Activated CD4-positive, alpha-beta T cell treated with anti-CD3 and anti-CD28 coated beads, Interleukin-2, amount 50 U/mL, for 1 hour (primary cell): ENCODE measurements at regions not wholly inside any gene's neighbourhood (a gene's known extent, or its start where the extent isn't known, plus 50 kb on each side); places are given as distances from the start of the nearest gene placed in this dataset.

Source experiments
- DNase-seq: peaks from one replicate; pipeline ENCODE4 v3.0.0-alpha.2; 2020

DNA sequence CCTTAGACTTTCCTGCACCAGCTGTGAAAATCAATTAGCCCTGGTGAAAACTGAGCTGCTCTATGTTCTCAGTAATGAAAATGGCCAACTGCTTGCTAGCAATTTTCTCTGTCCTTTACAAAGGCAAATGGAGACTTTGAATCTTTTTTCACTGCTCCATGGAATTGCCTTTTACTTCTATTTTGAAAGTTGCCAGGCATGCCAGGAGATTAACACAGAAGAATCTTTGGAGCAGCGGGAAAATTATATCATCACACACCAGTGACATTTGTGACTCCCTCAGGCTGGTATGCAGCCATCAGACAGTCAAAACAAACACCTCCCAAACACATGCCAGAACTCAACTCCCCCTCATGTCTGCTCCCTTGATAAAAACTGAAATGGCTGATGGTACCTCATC, 872.0 kb upstream of the FLRT2 start:
- no peak for DNase-seq

DNA sequence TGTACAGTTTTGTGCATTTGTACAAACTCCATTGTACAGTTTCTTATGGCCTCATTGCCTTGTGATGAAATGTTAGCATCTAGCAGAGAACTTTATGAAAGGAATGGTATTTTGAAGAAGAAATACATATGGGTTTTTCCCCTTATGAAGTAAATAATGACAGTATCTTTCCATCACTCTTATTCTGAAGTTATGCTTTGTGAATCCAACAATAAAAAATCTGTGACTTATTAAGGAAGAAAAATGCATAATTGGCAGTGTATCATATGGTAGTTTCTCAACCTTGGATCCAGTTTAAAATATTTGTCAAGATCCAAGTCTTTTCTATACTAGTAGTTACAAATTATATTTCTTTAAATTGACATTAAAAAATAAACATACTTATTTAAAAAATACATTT, 859.1 kb upstream of the FLRT2 start:
- no peak for DNase-seq

DNA sequence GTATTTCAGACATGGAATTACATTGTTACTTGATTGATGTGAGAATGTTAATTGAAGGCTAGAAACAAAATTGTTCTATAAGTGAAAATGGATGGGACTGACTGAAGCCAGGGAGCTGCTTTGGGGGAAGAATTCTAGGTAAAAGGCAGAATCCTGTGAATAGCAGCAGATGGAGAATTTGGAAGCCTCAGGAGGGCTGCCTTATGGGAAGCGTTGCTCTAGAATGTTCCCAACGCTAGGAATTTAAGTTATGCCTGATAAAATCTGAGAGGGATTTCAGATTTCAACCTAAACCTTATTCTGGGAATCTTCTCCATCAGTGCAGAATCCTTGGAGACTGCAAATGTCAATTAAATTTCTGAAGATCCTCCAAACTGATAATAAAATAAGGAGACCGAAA, 858.2 kb upstream of the FLRT2 start:
- DNase-seq = no peak

DNA sequence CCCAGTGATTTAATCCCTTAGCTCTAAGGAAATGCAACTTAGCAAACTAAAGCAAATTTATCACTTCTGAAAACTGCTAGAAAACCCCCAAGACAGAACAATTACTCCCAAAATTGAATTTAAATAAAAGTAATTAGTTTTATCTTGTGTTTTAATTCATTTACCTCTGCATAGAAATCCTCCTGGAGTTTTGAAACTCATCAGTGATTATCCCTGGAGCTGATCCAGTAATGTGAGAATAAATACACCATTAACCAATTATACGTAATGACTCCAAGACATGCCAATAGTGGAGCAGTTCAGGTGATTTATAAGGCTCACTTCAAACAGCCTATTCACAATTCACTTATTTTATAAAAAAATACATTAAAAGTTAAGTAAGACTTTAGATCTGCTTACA, 855.3 kb upstream of the FLRT2 start:
- no peak for DNase-seq

DNA sequence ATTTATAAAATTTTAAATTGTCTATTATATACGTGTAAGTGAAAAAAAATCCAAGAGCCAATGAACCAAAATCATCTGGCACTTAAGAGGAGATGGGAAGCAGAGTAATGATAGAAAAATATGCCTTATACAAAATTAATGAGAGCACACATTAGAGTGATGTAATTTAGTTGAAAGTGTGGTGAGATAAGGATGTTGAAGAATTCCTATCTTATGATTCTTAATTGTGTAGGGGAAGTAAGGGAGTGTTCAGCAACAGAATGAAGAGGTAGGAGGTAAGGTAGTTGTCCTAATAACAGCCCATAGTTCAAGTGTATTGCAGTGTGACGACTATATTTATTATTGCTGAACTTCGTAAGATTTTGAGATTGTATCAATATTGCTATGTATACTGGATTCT, 843.4 kb upstream of the FLRT2 start:
- no peak for DNase-seq

DNA sequence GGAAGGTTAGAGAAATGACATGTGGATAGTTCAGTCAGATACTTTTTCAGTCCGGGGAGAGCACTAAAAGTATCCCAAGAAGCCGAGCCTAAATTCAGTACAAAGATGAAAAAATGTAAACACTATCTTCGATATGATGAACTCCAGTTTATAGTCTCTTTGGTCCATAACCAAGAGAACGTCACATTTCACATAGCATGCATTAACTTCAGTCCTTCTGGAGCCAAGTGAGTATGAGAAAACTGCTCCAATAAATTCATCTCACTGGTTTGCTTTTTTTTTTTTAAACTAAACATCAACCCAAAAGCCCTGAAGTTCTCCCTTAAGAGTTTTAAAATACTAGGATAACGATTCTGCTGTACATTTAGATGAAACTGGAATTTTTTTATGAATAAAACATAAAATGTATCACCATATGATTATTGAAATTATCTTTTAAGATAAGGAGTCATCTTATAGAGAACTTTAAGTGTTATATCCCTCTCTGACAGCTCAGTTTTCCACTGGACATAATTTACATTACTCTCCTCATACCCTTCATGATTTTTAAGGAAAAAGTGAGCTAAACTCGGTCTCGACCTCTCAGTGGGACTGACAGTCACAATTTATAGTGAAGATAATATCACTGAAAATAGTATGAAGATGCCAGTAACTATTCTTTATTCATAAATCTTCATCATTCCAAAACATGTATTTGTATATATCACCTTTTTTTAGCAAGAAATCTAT, 841.5 kb upstream of the FLRT2 start:
- no peak for DNase-seq

DNA sequence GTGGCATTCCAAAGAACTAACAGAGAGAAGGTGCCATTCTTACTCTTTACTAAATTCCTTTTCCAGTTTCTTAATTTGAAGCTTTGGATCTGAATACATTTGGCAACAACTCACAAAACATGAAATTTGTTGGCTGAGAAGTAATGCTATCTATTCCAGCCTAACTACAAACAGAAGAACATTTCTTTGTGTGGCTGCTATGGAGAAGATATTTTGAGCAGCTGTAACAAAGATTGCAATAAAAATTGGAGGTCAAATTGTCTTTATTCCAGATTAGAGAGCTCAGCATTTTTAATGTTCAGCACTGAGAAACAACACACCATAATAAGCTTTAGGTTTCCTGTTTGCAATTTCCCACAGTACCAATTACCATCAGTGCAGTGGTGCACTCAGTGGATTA, 835.8 kb upstream of the FLRT2 start:
- no peak for DNase-seq

DNA sequence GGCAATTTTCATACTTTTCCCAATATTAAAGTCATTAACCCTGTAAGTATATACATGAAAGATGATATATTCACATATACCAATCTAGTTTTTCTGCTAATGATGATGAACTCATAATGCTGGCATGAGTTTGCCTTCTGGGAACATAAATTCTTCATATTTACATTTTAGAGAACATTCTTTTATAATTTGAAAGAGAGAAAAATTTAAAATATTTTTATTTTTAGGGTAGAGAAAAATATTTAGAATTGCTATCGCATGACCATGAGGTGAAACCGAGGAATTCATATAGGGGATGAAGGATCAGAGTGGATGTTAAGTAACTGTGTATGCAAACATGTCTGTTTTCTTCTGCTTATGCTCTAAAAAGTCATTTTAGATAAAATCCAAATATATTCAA, 825.3 kb upstream of the FLRT2 start:
- DNase-seq = no peak

DNA sequence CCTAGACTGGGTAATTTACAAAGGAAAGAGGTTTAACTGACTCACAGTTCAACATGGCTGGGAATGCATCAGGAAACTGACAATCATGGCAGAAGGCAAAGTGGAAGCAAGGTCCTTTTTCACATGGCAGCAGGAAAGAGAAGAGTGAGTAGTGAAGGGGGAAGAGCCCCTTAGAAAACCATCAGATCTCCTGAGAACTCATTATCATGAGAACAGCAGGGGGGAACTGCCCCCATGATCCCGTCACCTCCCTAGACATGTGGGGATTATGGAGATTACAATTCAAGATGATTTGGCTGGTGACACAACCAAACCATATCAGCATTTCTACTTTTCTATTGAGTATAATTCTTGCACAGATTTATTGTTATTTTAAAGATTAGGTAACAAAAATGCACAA, 822.1 kb upstream of the FLRT2 start:
- no peak for DNase-seq

DNA sequence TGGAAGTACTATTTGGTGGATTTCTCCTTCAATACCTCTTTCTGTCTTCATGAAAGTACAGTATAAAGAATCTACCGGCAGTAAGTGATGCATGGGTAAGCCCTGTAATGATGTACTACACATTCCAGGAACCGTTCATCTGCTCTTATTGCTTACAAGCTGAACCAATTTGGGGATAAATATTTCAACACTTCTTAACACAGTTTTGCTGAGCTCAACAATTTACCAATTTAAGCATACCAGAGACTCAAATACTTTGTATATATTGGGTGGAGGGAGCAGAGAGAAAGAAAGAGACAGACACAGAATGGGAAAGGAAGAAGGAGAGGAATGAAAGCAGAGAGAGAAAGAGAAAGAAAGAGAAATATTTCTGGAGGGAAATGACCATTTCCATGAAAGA, 821.1 kb upstream of the FLRT2 start:
- DNase-seq = no peak

DNA sequence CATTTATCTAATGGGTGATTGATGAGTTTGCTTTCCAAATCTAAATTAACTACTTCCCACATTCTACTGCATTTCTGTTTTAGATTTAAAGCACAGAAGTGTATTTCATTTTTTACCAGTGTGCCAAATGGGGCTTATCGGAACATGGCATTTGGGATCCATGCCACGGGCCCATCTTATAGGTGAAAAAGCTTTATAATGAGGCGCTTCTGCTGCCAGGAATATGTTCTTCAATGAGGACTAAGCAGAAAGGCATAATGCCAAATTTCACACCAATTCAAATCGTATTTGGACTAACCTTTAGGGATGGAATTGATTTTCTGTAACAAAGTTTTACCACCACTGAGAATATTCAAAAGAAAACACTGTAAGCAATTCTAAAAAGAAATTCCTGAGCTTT, 803.5 kb upstream of the FLRT2 start:
- DNase-seq = no peak

DNA sequence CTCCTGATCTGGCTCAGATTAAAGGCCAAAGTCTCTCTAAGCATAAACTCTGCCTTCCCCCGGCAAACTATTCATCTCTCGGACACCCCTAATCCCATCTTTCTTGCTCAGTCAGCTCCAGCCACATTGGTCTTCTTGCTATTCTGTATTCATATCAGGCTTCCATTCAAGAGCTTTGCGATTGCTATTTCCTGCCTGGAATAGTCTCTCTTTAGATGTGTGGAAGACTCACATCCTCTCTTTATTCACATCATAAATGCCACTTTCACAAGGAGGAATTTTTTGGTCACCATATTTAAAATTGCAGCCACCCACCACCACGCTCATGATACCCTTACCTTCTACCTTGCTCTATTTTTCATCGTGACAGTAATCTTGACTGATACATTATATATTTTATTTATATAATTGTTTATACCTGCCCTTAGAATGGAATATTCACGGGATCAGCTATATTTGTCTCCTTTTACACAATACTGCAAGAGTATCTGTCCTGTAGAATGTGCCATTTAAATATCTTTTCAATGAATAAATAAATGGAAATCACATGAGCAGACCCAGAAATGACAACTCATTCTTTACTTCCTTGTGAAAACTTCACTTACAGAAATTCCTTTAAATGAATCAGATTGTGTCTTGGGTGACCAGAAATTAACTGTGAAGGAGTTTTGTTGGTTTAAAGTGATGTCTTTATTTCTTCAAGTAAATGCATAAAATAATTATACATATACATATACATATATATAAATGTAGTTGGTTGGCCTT, 780.6 kb upstream of the FLRT2 start:
- DNase-seq = no peak

DNA sequence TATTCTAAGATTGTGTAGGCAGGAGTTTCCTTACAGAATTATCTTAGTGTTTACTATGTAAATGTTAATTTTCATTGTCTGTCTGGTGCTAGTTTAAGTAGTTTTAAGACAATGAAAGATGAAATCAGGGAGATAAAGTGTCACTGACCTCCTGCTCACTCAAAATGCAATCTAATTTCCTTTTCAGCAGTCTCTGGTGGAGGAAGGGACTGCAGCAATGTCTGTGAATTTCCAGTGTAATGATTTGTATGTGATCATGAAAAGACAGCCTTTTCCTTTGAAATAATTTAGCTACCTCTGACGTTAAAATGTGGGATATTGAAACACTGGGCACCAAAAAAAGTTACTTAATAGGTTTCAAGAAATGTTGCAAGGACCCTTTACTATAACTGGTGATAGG, 779.7 kb upstream of the FLRT2 start:
- DNase-seq = no peak

DNA sequence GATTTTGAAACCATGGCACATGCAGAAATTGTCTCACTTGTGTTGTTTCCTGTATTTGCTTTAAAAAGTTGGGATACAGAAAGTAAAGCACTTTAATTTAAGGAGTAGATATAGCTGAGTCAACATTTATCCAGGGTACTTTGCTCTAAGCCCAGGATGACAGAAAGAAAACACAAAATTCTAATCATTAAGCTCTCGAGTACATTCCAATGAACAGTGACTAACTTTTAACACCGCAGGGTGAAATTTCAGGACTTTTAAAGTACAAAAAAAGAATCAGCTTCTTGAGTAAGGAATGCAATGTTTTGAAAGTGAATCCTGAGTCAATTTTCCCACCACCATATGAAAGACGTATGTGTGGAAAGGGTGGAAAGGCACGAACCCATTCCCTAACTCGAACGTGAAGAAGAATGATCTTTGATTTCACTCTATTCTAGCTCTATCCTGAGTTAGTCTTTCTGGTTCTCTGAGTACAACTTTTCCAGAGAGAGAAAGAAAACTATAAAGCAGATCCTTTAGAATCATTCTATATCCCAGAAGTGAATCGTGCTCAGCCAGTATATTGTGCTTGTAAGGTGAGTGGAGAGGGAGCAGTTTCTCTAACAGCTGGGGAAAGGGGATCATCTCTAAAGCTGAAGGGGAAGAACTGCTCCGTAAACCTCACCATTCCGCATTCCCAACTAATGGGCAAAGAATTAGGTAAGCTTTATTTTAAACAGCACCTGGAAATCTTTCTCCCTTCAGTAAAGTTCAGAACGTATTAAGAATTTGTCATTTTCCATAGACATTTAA, 779.0 kb upstream of the FLRT2 start:
- no peak for DNase-seq

DNA sequence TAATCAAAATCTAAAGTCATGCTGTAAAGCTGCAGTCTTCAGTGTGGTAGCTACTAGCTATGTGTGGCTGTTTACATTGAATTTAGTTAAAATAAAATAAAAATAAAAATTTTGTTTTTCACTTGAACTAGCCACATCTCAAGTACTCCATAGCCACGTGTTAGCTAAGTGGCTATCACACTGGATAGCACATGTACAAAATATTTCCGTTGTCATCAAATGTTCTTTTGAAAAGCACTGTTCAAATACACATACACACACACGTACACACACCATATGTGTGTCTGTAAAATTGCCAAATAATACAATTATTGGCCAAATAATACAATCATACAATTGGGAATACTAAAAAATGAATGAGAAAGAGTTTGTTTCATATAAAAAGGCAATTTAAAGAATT, 778.2 kb upstream of the FLRT2 start:
- DNase-seq = no peak

DNA sequence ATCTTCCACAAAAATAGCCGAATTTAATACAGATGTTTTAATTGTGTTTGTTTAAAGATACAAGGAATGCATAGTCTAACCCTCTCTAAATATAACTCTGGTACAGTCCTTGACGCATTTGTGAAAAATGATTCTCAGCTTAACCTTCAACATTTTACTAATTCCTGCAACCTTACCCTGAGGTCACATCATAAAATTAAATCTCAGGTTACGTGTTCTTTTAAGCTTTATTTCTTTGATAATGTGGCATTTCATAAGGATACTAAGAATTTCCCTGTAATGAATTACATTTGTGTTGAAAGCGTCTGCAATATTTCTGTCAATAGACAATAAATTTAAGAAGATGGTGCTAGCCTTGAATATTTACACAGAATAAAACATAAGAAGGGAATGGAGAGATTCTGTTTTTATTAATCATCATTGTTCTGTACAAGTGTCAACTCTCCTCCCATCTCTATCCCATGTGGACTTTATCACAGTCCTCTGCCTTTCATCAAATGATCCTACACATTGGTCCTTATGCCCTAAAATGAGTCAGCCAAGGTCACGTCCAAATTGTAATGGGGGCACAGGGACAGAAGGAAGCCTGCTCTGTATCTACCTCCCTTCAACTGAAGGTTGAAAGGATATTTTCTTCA, 769.3 kb upstream of the FLRT2 start:
- DNase-seq = no peak

DNA sequence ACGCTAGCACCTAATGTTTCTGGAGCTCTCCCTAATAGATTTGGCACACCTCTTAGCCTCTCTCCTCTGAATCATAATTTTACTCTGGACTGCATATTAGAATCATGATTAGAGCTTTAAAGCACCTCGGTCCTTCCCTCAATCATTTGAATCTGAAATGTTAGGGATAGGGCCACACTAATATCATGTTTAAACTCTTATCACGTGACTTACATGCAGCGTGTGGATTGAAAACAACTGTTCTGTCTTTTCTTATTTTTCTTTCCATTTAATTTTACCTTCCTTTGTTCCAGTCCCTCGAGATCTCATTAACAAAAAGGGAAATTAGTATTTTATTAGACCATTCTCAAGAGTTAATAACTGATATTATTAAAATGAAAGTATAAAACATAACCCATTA, 762.5 kb upstream of the FLRT2 start:
- no peak for DNase-seq

DNA sequence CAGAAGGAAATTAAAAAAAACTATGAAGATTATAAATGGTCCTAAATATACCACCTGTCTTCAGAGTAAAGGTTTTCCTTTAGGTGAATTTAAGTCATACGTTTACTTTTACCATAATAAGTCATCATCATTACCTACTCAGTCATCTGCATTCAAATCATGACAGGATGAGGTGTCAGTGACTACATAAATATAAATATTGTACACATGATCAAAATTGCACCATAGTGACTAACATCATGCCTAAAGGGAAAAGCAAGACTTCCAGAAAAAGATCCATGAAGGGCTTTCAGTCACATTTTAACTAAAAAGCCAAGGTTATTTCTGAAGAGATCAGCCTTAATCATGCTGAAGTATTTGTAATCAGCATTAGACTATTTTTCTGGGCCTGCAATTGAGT, 759.9 kb upstream of the FLRT2 start:
- no peak for DNase-seq

DNA sequence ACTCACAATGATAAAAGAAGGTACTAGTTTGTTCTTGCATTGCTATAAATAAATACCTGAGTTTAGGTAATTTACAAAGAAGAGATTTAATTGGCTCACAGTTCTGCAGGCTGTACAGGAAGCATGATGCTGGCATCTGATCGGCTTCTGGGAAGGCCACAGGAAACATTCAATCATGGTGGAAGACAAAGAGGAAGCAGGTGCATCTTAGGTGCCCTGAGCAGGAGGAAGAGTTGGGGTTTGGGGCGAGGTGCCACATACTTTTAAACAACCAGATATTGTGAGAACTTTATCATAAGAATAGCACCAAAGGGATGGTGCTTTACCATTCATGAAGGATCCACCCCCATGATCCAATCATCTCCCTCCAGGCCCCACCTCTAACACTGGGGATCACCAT, 752.6 kb upstream of the FLRT2 start:
- no peak for DNase-seq

DNA sequence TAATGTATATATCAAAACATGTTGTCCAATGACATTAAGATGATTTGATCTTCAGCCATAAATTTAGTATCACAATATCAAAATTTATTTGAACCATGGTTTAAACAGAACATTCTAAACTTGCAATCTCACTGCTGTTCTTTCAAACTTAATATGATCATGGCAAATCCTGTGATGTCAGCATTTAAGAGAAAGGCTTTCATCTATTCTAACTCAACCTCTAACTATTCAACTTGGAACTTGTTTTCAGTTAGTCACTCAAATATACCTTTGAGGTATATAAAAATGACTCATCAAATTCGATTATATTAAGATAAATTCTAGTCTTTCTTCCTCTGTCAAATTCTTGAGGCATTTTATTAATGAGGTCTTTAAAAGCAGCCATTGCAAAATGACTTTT, 747.0 kb upstream of the FLRT2 start:
- no peak for DNase-seq

DNA sequence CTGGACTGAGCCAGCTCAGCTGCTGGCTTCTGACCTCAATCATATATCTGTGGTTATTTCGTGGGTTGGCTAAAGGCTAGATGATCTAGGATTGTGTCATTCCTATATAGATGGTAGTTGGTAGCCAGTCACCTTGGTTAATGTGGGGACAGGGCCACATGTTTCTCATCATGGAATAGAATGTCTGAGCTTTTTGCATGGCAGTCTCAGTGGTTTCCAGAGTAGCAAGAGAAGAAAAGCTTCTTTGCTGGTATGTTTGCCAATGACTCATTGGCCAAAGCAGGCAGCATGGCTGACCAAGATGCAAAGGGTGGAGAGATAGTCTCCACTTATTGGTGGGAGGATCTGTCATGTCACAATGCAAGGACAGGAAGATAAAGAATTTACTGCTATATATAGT, 746.4 kb upstream of the FLRT2 start:
- DNase-seq = no peak

DNA sequence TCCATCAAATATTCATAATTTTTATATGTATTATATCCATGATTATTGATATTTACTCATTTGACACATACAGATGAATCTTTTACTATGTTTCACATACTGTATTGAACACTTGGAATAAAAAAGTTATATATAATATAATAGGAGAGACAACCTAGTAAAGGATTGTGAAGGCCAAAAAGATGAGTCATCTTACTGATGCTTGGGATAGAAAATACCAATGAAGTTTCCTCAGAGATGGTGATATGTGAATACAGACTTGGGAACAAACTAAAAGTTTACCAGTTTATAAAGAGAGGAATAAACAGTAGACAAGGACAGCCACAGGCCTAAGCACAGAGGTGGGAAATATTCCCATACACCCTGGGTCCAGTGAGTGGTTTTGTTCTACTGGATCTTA, 743.9 kb upstream of the FLRT2 start:
- no peak for DNase-seq

DNA sequence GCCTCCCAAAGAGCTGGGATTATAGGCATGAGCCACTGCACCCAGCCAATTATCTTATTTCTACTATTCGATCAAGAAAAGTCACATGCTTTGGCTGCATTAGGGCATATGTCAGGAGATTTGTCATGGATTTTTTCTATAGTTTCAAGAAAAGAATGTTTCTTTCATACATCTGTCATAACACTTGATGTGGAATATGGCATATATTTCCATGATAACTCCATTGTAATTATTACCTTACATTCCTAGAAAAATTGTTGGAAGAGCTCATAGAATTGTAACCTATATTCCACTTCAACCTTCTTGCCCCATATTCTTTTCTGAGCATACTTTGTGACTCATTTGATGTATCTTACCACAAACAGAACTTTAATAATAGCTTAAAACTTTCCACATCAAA, 740.9 kb upstream of the FLRT2 start:
- no peak for DNase-seq
